Memory B cell (primary cell): ENCODE measurements at regions not wholly inside any gene's neighbourhood (a gene's known extent, or its start where the extent isn't known, plus 50 kb on each side); places are given as distances from the start of the nearest gene placed in this dataset.

Experiments
- ATAC-seq: fragments of 150-1000 bp; cut with Tn5 transposase; 2 replicates; pipeline ENCODE4 v1.10.0; 2021; ENCODE audit warnings: low read depth, mild to moderate bottlenecking, moderate library complexity
- DNase-seq, 2 donors: peaks; one replicate each; pipeline ENCODE4 v3.0.0; 2022; ENCODE audit warnings: low spot score in 2 of 2
- H3K27ac Mint-ChIP-seq: one replicate; pipeline ENCODE4 v1.8.0; 2022; ENCODE audit warnings: mild to moderate bottlenecking, moderate library complexity, mixed read lengths
- H3K27me3 Mint-ChIP-seq: one replicate; pipeline ENCODE4 v1.8.0; 2022; ENCODE audit warnings: mixed read lengths
- H3K36me3 Mint-ChIP-seq: one replicate; pipeline ENCODE4 v1.8.0; 2022; ENCODE audit warnings: mild to moderate bottlenecking, mixed read lengths
- H3K4me1 Mint-ChIP-seq: one replicate; pipeline ENCODE4 v1.8.0; 2022; ENCODE audit warnings: mixed read lengths
- H3K4me3 Mint-ChIP-seq: one replicate; pipeline ENCODE4 v1.8.0; 2022; ENCODE audit warnings: mild to moderate bottlenecking, moderate library complexity, mixed read lengths
- H3K9me3 Mint-ChIP-seq: one replicate; pipeline ENCODE4 v1.8.0; 2022; ENCODE audit warnings: mixed read lengths

- Mint-ChIP-seq H3K4me1 (no peaks in the 10 kb centered on the region), H3K27ac (no peak overlapping the region), H3K4me3 (no peak overlapping the region), H3K36me3 (no peaks in the 10 kb centered on the region), H3K27me3 (no peaks in the 10 kb centered on the region), H3K9me3 (no peaks in the 10 kb centered on the region)
- ATAC-seq (no peak), DNase-seq (no peak)
Observed at GRCh38 chr5:89946508-89946907, 463.0 kb downstream of the CETN3 start.

GRCh38 chr5:89942171-89942570, 467.4 kb downstream of the CETN3 start:
- no peaks in the 10 kb centered on the region for H3K27me3 Mint-ChIP-seq
- no peaks in the 10 kb centered on the region for H3K9me3 Mint-ChIP-seq
- no peak overlapping the region for H3K27ac Mint-ChIP-seq
- DNase-seq (no peak), ATAC-seq (no peak)
- H3K4me1 Mint-ChIP-seq, result no peaks in the 10 kb centered on the region
- H3K36me3 Mint-ChIP-seq, result no peaks in the 10 kb centered on the region
- no peak overlapping the region for H3K4me3 Mint-ChIP-seq

- Mint-ChIP-seq H3K4me3 (no peak overlapping the region), H3K27me3 (no peaks in the 10 kb centered on the region), H3K9me3 (no peaks in the 10 kb centered on the region), H3K4me1 (peaks cover 5% of the 10 kb centered on the region), H3K36me3 (no peaks in the 10 kb centered on the region), H3K27ac (no peak overlapping the region)
- ATAC-seq (no peak), DNase-seq (no peak)
Observed at GRCh38 chr5:89936576-89936975, 473.0 kb downstream of the CETN3 start.

GRCh38 chr5:89934069-89934468, 475.5 kb downstream of the CETN3 start:
- DNase-seq, result no peak
- Mint-ChIP-seq H3K36me3 (no peaks in the 10 kb centered on the region), H3K4me3 (peak overlapping the region; percentile 52), H3K9me3 (no peaks in the 10 kb centered on the region), H3K27ac (no peak overlapping the region), H3K4me1 (peaks cover 11% of the 10 kb centered on the region), H3K27me3 (no peaks in the 10 kb centered on the region)
- ATAC-seq, result no peak

GRCh38 chr5:89932771-89933181, 476.8 kb downstream of the CETN3 start:
- DNase-seq (no peak), ATAC-seq (no peak)
- H3K27me3 Mint-ChIP-seq, result no peaks in the 10 kb centered on the region

GRCh38 chr5:89930591-89931392, 478.8 kb downstream of the CETN3 start:
- Mint-ChIP-seq H3K27ac (peak overlapping the region; percentile 70), H3K27me3 (no peaks in the 10 kb centered on the region), H3K36me3 (no peaks in the 10 kb centered on the region), H3K9me3 (peaks cover 2% of the 10 kb centered on the region), H3K4me1 (peaks cover 16% of the 10 kb centered on the region), H3K4me3 (peak overlapping the region; percentile 50)
- ATAC-seq (no peak), DNase-seq (no peak)

More at GRCh38 chr5:89932771-89933181, 476.8 kb downstream of the CETN3 start:
- Mint-ChIP-seq H3K27ac (no peak overlapping the region), H3K9me3 (no peaks in the 10 kb centered on the region), H3K4me3 (peak overlapping the region; percentile 11), H3K4me1 (peaks cover 16% of the 10 kb centered on the region), H3K36me3 (no peaks in the 10 kb centered on the region)

- peaks cover 16% of the 10 kb centered on the region for H3K4me1 Mint-ChIP-seq
- no peaks in the 10 kb centered on the region for H3K27me3 Mint-ChIP-seq
- peaks cover 2% of the 10 kb centered on the region for H3K9me3 Mint-ChIP-seq
- no peak overlapping the region for H3K4me3 Mint-ChIP-seq
- DNase-seq (no peak), ATAC-seq (no peak)
- no peak overlapping the region for H3K27ac Mint-ChIP-seq
- no peaks in the 10 kb centered on the region for H3K36me3 Mint-ChIP-seq
Observed at GRCh38 chr5:89929834-89930233, 479.7 kb downstream of the CETN3 start.

- no peak overlapping the region for H3K27ac Mint-ChIP-seq
- H3K4me3 Mint-ChIP-seq, result no peak overlapping the region
- no peaks in the 10 kb centered on the region for H3K27me3 Mint-ChIP-seq
- ATAC-seq, result no peak
- DNase-seq, result no peak
- peaks cover 2% of the 10 kb centered on the region for H3K9me3 Mint-ChIP-seq
- H3K36me3 Mint-ChIP-seq, result no peaks in the 10 kb centered on the region
- peaks cover 15% of the 10 kb centered on the region for H3K4me1 Mint-ChIP-seq
Observed at GRCh38 chr5:89929173-89929572, 480.4 kb downstream of the CETN3 start.

- no peaks in the 10 kb centered on the region for H3K36me3 Mint-ChIP-seq
- no peak for DNase-seq
- no peaks in the 10 kb centered on the region for H3K9me3 Mint-ChIP-seq
- ATAC-seq, result no peak
- no peaks in the 10 kb centered on the region for H3K4me1 Mint-ChIP-seq
- H3K27me3 Mint-ChIP-seq, result peaks cover 2% of the 10 kb centered on the region
- no peak overlapping the region for H3K27ac Mint-ChIP-seq
- no peak overlapping the region for H3K4me3 Mint-ChIP-seq
Observed at GRCh38 chr5:89922161-89922560, 487.4 kb downstream of the CETN3 start.

GRCh38 chr5:89917112-89917511, 492.4 kb downstream of the CETN3 start:
- no peak for ATAC-seq
- H3K4me1 Mint-ChIP-seq, result no peaks in the 10 kb centered on the region
- H3K27ac Mint-ChIP-seq, result no peak overlapping the region
- no peak overlapping the region for H3K4me3 Mint-ChIP-seq
- H3K27me3 Mint-ChIP-seq, result peaks cover under 1% of the 10 kb centered on the region
- DNase-seq, result no peak
- H3K36me3 Mint-ChIP-seq, result no peaks in the 10 kb centered on the region
- peaks cover 2% of the 10 kb centered on the region for H3K9me3 Mint-ChIP-seq

- no peak overlapping the region for H3K27ac Mint-ChIP-seq
- DNase-seq (no peak), ATAC-seq (no peak)
- H3K4me1 Mint-ChIP-seq, result no peaks in the 10 kb centered on the region
- peaks cover 2% of the 10 kb centered on the region for H3K27me3 Mint-ChIP-seq
- H3K36me3 Mint-ChIP-seq, result no peaks in the 10 kb centered on the region
- H3K9me3 Mint-ChIP-seq, result peaks cover 2% of the 10 kb centered on the region
- H3K4me3 Mint-ChIP-seq, result no peak overlapping the region
Observed at GRCh38 chr5:89916131-89916530, 493.4 kb downstream of the CETN3 start.

- Mint-ChIP-seq H3K4me3 (no peak overlapping the region), H3K27me3 (peaks cover 2% of the 10 kb centered on the region), H3K27ac (no peak overlapping the region), H3K4me1 (no peaks in the 10 kb centered on the region), H3K9me3 (peaks cover 2% of the 10 kb centered on the region), H3K36me3 (no peaks in the 10 kb centered on the region)
- ATAC-seq, result no peak
- no peak for DNase-seq
Observed at GRCh38 chr5:89908876-89909275, 500.7 kb downstream of the CETN3 start.

GRCh38 chr5:89904442-89904841, 505.1 kb downstream of the CETN3 start:
- Mint-ChIP-seq H3K9me3 (peaks cover 2% of the 10 kb centered on the region), H3K4me3 (no peak overlapping the region), H3K27ac (no peak overlapping the region), H3K27me3 (peaks cover 2% of the 10 kb centered on the region), H3K36me3 (no peaks in the 10 kb centered on the region), H3K4me1 (no peaks in the 10 kb centered on the region)
- DNase-seq (no peak), ATAC-seq (no peak)

GRCh38 chr5:89901983-89902382, 507.6 kb downstream of the CETN3 start:
- ATAC-seq (no peak), DNase-seq (no peak)
- H3K36me3 Mint-ChIP-seq, result no peaks in the 10 kb centered on the region
- H3K27ac Mint-ChIP-seq, result no peak overlapping the region
- H3K4me1 Mint-ChIP-seq, result no peaks in the 10 kb centered on the region
- H3K27me3 Mint-ChIP-seq, result peaks cover 3% of the 10 kb centered on the region
- peaks cover 3% of the 10 kb centered on the region for H3K9me3 Mint-ChIP-seq
- no peak overlapping the region for H3K4me3 Mint-ChIP-seq

GRCh38 chr5:89901346-89901745, 508.2 kb downstream of the CETN3 start:
- Mint-ChIP-seq H3K9me3 (peaks cover 3% of the 10 kb centered on the region), H3K27ac (no peak overlapping the region), H3K4me3 (no peak overlapping the region), H3K4me1 (no peaks in the 10 kb centered on the region), H3K27me3 (peaks cover 3% of the 10 kb centered on the region), H3K36me3 (no peaks in the 10 kb centered on the region)
- ATAC-seq (no peak), DNase-seq (no peak)
